ENCODE measurements at regions not wholly inside any gene's neighbourhood (a gene's known extent, or its start where the extent isn't known, plus 50 kb on each side); places are given as distances from the start of the nearest gene placed in this dataset.

GRCh38 chr1:60818969-60819701 lies 263.2 kb upstream of the NFIA start:
- TF ChIP-seq CTCF (IDR thresholded peaks at IDR 0.05) = no peak
- no peak for TF ChIP-seq POLR2A (IDR thresholded peaks at IDR 0.05)
- no peak for TF ChIP-seq POLR2AphosphoS5 (IDR thresholded peaks at IDR 0.05)
- no peak for TF ChIP-seq EP300 (IDR thresholded peaks at IDR 0.05)

All from suprapubic skin (tissue), 4 donors.